HEK293T (cell line): ENCODE measurements at regions not wholly inside any gene's neighbourhood (a gene's known extent, or its start where the extent isn't known, plus 50 kb on each side); places are given as distances from the start of the nearest gene placed in this dataset.
"Not testable (repeated sequence)": the region's sequence is repeated elsewhere in the genome, so short reads cannot be mapped to it uniquely, and the experiment has no call there.

Experiments
- ARNT ChIP-seq: fragments of 450-650 bp; IDR thresholded peaks from 2 replicates; pipeline ENCODE4 v1.6.1; 2017; ENCODE audit warnings: mild to moderate bottlenecking
- BHLHE40 ChIP-seq: fragments of 450-650 bp; IDR thresholded peaks from 2 replicates; pipeline ENCODE4 v1.6.1; 2016; ENCODE audit warnings: mild to moderate bottlenecking, moderate library complexity, borderline replicate concordance
- FOXA1 ChIP-seq: fragments of 450-650 bp; IDR thresholded peaks from 2 replicates; pipeline ENCODE4 v1.6.1; 2016; ENCODE audit warnings: mild to moderate bottlenecking
- FOXK2 ChIP-seq: fragments of 450-650 bp; IDR thresholded peaks from 2 replicates; pipeline ENCODE4 v1.6.1; 2016; ENCODE audit warnings: mild to moderate bottlenecking
- FOXM1 ChIP-seq: fragments of 450-650 bp; IDR thresholded peaks from 2 replicates; pipeline ENCODE4 v1.6.1; 2017; ENCODE audit warnings: mild to moderate bottlenecking, borderline replicate concordance
- HDGF ChIP-seq: fragments of 450-650 bp; IDR thresholded peaks from 2 replicates; pipeline ENCODE4 v1.6.1; 2017; ENCODE audit warnings: antibody characterized with exemption, borderline replicate concordance
- NFRKB ChIP-seq: fragments of 450-650 bp; IDR thresholded peaks from 2 replicates; pipeline ENCODE4 v1.6.1; 2016; ENCODE audit warnings: mild to moderate bottlenecking, moderate library complexity
- SUZ12 ChIP-seq: fragments of 450-650 bp; IDR thresholded peaks from 2 replicates; pipeline ENCODE4 v1.6.1; 2016; ENCODE audit warnings: mild to moderate bottlenecking

- TF ChIP-seq FOXK2, ARNT, SUZ12, FOXA1, HDGF, NFRKB, FOXM1, BHLHE40: not testable (repeated sequence)
Measured at GRCh38 chr16:63860700-63861099, 1261.2 kb downstream of the CDH11 start.
